DOHH2 (cell line): ENCODE measurements at regions not wholly inside any gene's neighbourhood (a gene's known extent, or its start where the extent isn't known, plus 50 kb on each side); places are given as distances from the start of the nearest gene placed in this dataset.

Source experiments
- EZH2phosphoT487 ChIP-seq: fragments of 200-600 bp; sonication (generic); IDR thresholded peaks from 2 replicates; pipeline ENCODE4 v1.6.1; 2017; ENCODE audit warnings: borderline replicate concordance, mild to moderate bottlenecking, antibody characterized with exemption, low read length, moderate library complexity, mixed read lengths
- TF ChIP-seq, protein P1 (sequence below): fragments of 200-600 bp; sonication (generic); IDR thresholded peaks from one replicate; pipeline ENCODE4 v1.5.1; 2014; ENCODE audit warnings: antibody characterized with exemption, mild to moderate bottlenecking, low read depth, low read length; ENCODE audit not compliant: poor library complexity, severe bottlenecking

DNA sequence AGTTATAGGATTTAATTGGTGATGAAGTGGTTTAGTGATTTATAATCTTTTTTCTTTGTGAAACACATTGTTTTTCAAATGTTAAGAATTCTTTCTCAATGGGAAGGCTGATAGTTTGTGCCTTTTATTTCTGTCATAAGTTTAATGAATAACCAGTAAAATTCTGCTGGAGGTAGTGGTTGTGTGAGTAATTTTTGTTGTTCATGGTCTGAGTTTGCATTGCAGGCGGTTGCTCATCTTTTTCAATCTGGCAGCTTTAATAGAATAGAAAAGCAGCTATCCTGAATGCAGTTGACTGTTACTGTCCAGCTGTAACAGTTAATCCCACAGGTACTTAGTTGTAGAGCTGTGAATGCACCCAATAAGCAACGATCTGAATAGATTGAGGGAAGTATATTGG, 215.6 kb upstream of the AFF2 start:
- TF ChIP-seq, protein P1, sequence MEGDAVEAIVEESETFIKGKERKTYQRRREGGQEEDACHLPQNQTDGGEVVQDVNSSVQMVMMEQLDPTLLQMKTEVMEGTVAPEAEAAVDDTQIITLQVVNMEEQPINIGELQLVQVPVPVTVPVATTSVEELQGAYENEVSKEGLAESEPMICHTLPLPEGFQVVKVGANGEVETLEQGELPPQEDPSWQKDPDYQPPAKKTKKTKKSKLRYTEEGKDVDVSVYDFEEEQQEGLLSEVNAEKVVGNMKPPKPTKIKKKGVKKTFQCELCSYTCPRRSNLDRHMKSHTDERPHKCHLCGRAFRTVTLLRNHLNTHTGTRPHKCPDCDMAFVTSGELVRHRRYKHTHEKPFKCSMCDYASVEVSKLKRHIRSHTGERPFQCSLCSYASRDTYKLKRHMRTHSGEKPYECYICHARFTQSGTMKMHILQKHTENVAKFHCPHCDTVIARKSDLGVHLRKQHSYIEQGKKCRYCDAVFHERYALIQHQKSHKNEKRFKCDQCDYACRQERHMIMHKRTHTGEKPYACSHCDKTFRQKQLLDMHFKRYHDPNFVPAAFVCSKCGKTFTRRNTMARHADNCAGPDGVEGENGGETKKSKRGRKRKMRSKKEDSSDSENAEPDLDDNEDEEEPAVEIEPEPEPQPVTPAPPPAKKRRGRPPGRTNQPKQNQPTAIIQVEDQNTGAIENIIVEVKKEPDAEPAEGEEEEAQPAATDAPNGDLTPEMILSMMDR = no peak
- no peak for TF ChIP-seq EZH2phosphoT487
